NCI-H187 treated with DMSO at 0.1 percent for 48 hours (cell line): ENCODE measurements at regions not wholly inside any gene's neighbourhood (a gene's known extent, or its start where the extent isn't known, plus 50 kb on each side); places are given as distances from the start of the nearest gene placed in this dataset.
"Not testable (repeated sequence)": the region's sequence is repeated elsewhere in the genome, so short reads cannot be mapped to it uniquely, and the experiment has no call there.

Experiments
- DNase-seq: peaks from one replicate; lab custom pipeline; 2025; lab: John Stamatoyannopoulos, UW

- no peak for DNase-seq
These were observed 392.8 kb downstream of the JRKL start for GRCh38 chr11:96782632-96783031.

DNA sequence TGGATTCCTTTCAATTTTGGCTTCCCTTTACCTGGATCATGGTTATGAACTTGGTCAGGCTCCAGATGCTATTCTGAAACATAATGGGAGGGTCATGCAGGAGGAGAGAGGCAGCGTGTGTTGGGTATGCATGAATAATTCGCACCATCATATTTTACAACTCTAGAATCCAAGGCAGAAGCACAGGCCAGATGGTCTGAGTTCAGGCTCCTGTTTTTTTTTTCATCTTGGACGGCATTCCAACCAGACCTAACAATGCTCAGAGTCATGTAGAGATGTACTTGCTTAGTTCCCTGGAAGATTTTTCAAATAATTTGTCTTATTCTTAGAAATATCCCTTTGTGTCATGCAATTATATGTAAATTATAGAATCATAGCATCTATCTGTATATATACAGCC, 393.5 kb downstream of the JRKL start:
- DNase-seq, result no peak

DNA sequence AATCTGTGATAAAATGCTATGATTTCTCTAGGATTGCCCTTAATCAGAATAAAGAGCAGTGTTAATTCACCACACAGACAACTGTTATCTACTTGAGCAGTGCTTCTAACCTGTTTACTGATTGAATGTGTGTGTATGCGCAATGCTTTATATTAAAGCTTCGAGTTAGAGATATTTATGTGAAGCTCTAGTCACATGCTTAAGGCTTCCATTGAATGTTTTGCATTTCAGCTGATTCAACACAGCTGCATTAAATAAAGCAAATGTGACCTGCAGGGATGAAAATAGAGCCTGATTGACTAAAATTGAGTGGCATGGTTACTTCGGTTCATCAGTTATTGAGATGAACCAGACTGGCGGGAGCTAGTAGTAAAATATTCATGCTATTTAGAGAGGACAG, 395.3 kb downstream of the JRKL start:
- no peak for DNase-seq

DNA sequence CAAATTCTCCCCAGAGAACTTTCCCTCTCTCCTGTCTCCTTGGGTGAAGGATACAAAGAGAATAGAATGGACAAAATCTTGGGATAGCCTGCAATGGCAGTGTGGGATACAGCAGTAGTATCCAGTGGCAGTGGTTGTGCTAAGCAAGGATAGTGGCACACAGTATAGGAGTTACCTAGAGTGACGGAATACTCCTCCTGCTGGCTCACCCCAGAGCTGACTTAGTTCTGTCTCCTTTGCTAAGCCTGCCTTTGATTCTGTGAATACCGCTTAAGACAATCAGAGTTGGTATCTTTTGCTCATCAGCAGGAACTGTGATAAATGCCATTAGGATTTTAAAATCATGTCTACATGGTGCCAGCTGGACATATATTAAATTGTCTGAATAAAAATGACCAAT, 404.3 kb downstream of the JRKL start:
- no peak for DNase-seq

DNA sequence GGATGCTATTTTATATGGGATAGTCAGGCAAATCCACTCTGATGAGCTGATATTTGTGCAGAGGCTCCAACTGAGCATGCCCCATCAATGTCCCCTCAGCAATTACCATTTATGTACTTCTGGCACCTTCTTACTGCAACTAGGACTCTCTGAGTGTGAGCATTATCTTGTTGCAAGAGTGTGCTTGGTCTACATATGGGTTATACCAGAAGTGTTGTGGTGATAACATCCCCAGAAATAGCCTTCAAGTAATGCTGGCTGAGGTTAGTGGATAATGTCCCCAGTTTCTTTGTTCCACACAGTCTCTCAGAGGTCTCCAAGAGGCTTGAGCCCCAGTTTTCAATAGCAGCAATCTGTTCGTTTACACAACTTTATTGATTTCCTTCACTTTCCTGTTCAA, 408.6 kb downstream of the JRKL start:
- DNase-seq, result no peak

- no peak for DNase-seq
These were observed 425.4 kb downstream of the JRKL start for GRCh38 chr11:96815236-96815635.

DNA sequence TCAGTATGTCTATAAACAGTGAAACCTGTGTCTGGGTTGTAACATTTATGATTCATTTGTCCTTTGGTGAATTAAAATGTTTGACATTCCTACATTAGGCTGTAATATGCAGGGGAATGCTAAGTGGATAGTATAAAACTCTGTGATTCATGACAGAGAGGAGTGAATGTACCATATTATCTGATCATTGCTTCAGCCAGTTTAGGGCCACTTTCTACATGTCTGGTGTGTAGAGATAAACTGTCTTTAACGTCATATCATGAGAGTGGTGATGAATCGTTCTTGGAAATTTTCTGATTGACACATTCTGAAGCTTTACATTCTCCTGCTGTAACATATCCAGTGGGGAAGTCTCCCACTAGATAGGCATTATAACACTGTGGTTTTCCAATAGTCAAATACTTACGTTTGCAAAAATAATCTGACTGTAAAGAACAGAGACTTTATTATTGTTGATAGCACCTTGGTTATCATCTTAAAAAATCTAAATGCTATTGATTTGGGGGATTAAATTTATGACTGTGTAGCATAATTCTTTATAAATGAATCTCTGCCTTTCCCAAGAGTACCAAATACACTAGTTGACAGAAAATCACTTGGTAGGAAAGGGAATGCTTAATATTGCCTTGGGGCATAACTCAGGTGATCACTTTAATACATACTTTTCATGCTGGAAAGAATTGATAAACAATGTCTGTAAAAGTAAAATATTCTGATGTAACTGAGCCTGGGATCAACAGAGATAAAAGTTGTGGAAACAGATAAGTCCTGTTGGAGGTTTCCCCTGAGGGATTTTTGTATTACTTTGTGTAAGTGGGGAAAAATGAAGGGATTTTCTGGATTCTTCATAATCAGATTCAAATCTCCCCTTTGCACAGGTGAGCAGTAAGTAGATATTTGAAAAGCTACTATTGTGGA, 427.9 kb downstream of the JRKL start:
- DNase-seq, result no peak

GRCh38 chr11:96827164-96827563, 437.4 kb downstream of the JRKL start:
- DNase-seq, result no peak

GRCh38 chr11:96841792-96842191, 452.0 kb downstream of the JRKL start:
- DNase-seq, result no peak

DNA sequence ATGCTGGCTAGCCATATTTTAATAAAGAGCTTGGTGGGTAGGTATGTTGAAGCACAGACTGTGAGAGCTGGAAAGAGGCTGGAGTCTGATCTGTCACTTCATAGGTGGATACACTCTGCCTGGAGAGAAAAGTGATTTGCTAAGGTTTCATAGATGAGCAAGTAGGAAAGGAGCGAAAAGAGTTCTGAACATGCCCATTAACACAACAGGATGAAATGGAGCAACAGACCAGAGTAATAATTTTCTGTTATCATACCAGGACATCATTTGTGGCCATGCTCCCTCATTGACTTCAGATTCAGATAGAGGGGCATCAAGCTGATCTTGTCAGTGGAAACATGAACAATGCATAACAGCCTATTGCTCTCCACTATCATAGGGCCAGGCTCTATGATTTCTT, 452.9 kb downstream of the JRKL start:
- DNase-seq, result no peak

- DNase-seq, result no peak
These were observed 464.6 kb downstream of the JRKL start for GRCh38 chr11:96854425-96854824.

- DNase-seq, result not testable (repeated sequence)
These were observed 471.9 kb downstream of the JRKL start for GRCh38 chr11:96861722-96862121.

DNA sequence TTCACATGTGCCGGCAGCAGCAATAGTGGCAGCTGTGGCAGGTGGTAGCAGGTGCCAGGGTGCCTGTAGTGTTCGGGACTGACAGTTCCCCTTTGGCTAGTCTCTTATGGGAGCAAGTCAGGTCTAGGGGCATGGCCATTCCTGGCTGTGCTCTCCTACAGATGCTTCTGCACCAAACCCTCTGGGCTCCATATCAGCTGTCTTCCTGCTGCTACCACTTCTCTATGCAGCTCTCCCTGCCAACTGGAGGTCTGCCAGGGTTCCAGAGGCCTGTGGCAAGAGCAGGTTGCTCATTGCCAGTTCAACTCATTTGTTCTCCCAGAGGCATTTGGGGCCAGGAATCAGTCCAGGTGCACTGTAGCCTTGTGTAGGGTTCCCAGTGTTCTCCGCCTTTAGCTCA, 473.7 kb downstream of the JRKL start:
- no peak for DNase-seq

GRCh38 chr11:96865020-96865419, 475.2 kb downstream of the JRKL start:
- no peak for DNase-seq

GRCh38 chr11:96869207-96869606, 479.4 kb downstream of the JRKL start:
- no peak for DNase-seq

GRCh38 chr11:96875712-96876111, 485.9 kb downstream of the JRKL start:
- DNase-seq, result no peak

- DNase-seq, result no peak
These were observed 488.7 kb downstream of the JRKL start for GRCh38 chr11:96878299-96879051.

- DNase-seq, result not testable (repeated sequence)
These were observed 492.8 kb downstream of the JRKL start for GRCh38 chr11:96882622-96883021.

DNA sequence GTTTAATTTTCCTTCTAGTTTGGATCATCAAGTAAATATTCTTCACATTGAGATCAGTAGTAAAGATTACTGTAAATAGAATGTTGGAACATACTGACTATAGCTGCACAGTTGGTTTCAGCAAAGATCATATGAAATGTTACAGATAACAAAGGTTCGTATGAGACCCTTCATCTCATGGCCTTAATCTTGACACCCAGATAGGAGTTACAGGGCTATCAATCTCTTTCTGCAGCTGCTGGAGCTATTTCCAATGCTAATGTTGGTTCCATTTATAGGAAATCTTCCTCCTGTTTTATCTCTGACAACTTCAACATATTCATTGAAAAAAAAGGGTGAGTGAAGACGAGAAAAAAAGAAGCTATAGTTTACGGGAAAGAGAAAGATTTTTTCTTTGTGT, 495.6 kb downstream of the JRKL start:
- DNase-seq, result no peak

DNA sequence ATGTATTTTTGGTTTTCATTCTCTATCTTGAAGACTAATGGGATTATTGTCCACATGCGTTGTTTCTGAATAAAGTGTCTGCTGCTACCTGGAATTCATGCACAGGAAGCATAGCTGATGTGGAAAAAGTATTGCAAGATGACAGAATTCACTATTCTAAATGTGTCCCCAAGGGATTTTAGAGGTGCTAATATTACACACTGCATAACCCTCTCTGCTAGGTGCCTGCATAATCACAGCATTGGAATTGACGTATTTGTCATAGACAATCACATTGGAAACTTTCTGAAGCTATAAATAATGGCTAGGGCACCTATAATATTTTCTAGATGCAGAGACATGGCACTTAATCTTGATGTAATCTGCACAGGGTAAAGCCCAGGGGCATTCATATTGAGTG, 496.1 kb downstream of the JRKL start:
- DNase-seq, result no peak

- no peak for DNase-seq
These were observed 504.2 kb downstream of the JRKL start for GRCh38 chr11:96893988-96894387.

DNA sequence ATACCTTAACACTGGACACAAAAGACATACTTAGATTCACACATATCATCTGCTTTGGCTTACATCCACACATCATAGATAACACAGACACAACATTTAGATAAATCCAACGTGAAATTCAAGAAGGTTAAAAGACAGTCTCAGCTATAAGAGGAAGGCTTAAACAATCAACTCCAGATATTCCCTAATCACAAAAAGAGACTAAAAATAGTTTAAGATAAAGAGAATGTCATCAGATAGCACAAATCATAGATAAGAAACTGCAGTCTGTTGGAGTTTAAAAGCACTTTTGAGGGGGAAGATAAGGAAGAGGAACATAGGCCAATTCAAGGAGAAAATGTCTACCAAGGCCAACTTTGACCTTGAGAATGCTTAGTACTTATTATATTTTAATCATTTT, 504.8 kb downstream of the JRKL start:
- no peak for DNase-seq

- no peak for DNase-seq
These were observed 510.2 kb downstream of the JRKL start for GRCh38 chr11:96899971-96900370.
